GM10248 (cell line): ENCODE measurements at regions not wholly inside any gene's neighbourhood (a gene's known extent, or its start where the extent isn't known, plus 50 kb on each side); places are given as distances from the start of the nearest gene placed in this dataset.

Source experiments
- CTCF ChIA-PET: fragments of 300-600 bp; sonication (Branson Sonifier 250); formaldehyde crosslinking; extraction: SDS; loops from one replicate; lab custom pipeline; 2021; ENCODE audit warnings: antibody characterized with exemption; lab: Yijun Ruan, JAX
- POLR2A ChIA-PET: fragments of 350-650 bp; sonication (Branson Sonifier 250); formaldehyde crosslinking; extraction: SDS; loops from one replicate; lab custom pipeline; 2020; ENCODE audit warnings: antibody characterized with exemption; lab: Yijun Ruan, JAX
- DNase-seq: peaks from one replicate; pipeline ENCODE4 v3.0.0; 2012; ENCODE audit errors: extremely low spot score
- CTCF ChIP-seq: IDR thresholded peaks from 2 replicates; pipeline ENCODE4 v1.5.1; 2012; ENCODE audit warnings: mild to moderate bottlenecking, low read depth; ENCODE audit errors: extremely low read depth, missing control alignments, control extremely low read depth

- no peak for DNase-seq
- ChIA-PET POLR2A (no interaction called here), CTCF (no interaction called here)
- no peak for TF ChIP-seq CTCF
Measured at GRCh38 chr18:45290364-45290763, 324.9 kb upstream of the SLC14A2 start.

GRCh38 chr18:45291621-45292615 lies 323.4 kb upstream of the SLC14A2 start:
- no peak for DNase-seq
- ChIA-PET CTCF (no interaction called here), POLR2A (no interaction called here)
- TF ChIP-seq CTCF: no peak

- TF ChIP-seq CTCF: no peak
- CTCF ChIA-PET: no interaction called here
- no peak for DNase-seq
- POLR2A ChIA-PET: no interaction called here
Measured at GRCh38 chr18:45295388-45295787, 319.9 kb upstream of the SLC14A2 start.

GRCh38 chr18:45298986-45299385 lies 316.3 kb upstream of the SLC14A2 start:
- TF ChIP-seq CTCF: no peak
- no peak for DNase-seq
- CTCF ChIA-PET: no interaction called here
- POLR2A ChIA-PET: no interaction called here

GRCh38 chr18:45303026-45303425 lies 312.2 kb upstream of the SLC14A2 start:
- ChIA-PET POLR2A (no interaction called here), CTCF (interaction anchor here (1.0 to 1.2 kb wide), 2 partner anchors 8 to 9 kb away, joined by 4 to 5 read pairs; no protein-coding TSS in a partner anchor)
- no peak for DNase-seq
- TF ChIP-seq CTCF: no peak

GRCh38 chr18:45304558-45304957 lies 310.7 kb upstream of the SLC14A2 start:
- TF ChIP-seq CTCF: no peak
- ChIA-PET POLR2A (no interaction called here), CTCF (interaction anchor here (1.0 to 1.2 kb wide), 2 partner anchors 11 to 35 kb away, joined by 3 to 5 read pairs; no protein-coding TSS in a partner anchor)
- DNase-seq: no peak
